ENCODE measurements at regions not wholly inside any gene's neighbourhood (a gene's known extent, or its start where the extent isn't known, plus 50 kb on each side); places are given as distances from the start of the nearest gene placed in this dataset.

GRCh38 chr4:179544496-179544895, 2102.3 kb upstream of the AGA start:
- DNase-seq (ENCODE audit: low read depth) = no peak

GRCh38 chr4:179552131-179552530, 2109.9 kb upstream of the AGA start:
- DNase-seq (ENCODE audit: low read depth) = no peak

GRCh38 chr4:179563741-179564140, 2121.5 kb upstream of the AGA start:
- DNase-seq (ENCODE audit: low read depth) = peak; percentile 1

GRCh38 chr4:179569549-179569948, 2127.3 kb upstream of the AGA start:
- no peak for DNase-seq (ENCODE audit: low read depth)

GRCh38 chr4:179582164-179582905, 2140.1 kb upstream of the AGA start:
- peak; percentile 26 for DNase-seq (ENCODE audit: low read depth)

- no peak for DNase-seq (ENCODE audit: low read depth)
These were observed 2141.0 kb upstream of the AGA start for GRCh38 chr4:179583221-179583620.

- DNase-seq (ENCODE audit: low read depth) = no peak
These were observed 2141.9 kb upstream of the AGA start for GRCh38 chr4:179584101-179584500.

- DNase-seq (ENCODE audit: low read depth) = no peak
These were observed 2143.5 kb upstream of the AGA start for GRCh38 chr4:179585761-179586160.

GRCh38 chr4:179586460-179586859, 2144.2 kb upstream of the AGA start:
- DNase-seq (ENCODE audit: low read depth) = peak; percentile 56

GRCh38 chr4:179595671-179596410, 2153.6 kb upstream of the AGA start:
- peak; percentile 91 for DNase-seq (ENCODE audit: low read depth)

GRCh38 chr4:179596621-179597020, 2154.4 kb upstream of the AGA start:
- peak; percentile 32 for DNase-seq (ENCODE audit: low read depth)

GRCh38 chr4:179597301-179597700, 2155.1 kb upstream of the AGA start:
- DNase-seq (ENCODE audit: low read depth) = no peak

GRCh38 chr4:179601671-179602070, 2159.4 kb upstream of the AGA start:
- DNase-seq (ENCODE audit: low read depth) = no peak

GRCh38 chr4:179605196-179605595, 2163.0 kb upstream of the AGA start:
- peak; percentile 50 for DNase-seq (ENCODE audit: low read depth)

- DNase-seq (ENCODE audit: low read depth) = no peak
These were observed 2164.8 kb upstream of the AGA start for GRCh38 chr4:179607003-179607402.

GRCh38 chr4:179615704-179616103, 2173.5 kb upstream of the AGA start:
- DNase-seq (ENCODE audit: low read depth) = no peak

- no peak for DNase-seq (ENCODE audit: low read depth)
These were observed 2176.7 kb upstream of the AGA start for GRCh38 chr4:179618966-179619365.

GRCh38 chr4:179624768-179625181, 2182.5 kb upstream of the AGA start:
- DNase-seq (ENCODE audit: low read depth) = peak; percentile 85

- DNase-seq (ENCODE audit: low read depth) = peak; percentile 68
These were observed 2183.2 kb upstream of the AGA start for GRCh38 chr4:179625406-179625805.

- DNase-seq (ENCODE audit: low read depth) = no peak
These were observed 2184.4 kb upstream of the AGA start for GRCh38 chr4:179626687-179627086.

GRCh38 chr4:179631321-179631720, 2189.1 kb upstream of the AGA start:
- DNase-seq (ENCODE audit: low read depth) = no peak

GRCh38 chr4:179634862-179635261, 2192.6 kb upstream of the AGA start:
- no peak for DNase-seq (ENCODE audit: low read depth)

GRCh38 chr4:179662522-179662921, 2220.3 kb upstream of the AGA start:
- no peak for DNase-seq (ENCODE audit: low read depth)
